ENCODE measurements at regions not wholly inside any gene's neighbourhood (a gene's known extent, or its start where the extent isn't known, plus 50 kb on each side); places are given as distances from the start of the nearest gene placed in this dataset.
"Not testable (repeated sequence)": the region's sequence is repeated elsewhere in the genome, so short reads cannot be mapped to it uniquely, and the experiment has no call there.

GRCh38 chr7:118872568-118872967 is 648.1 kb downstream of the ANKRD7 start:
- H3K4me3 ChIP-seq (ENCODE audit: low read depth, low read length) = no peak overlapping the region
- DNase-seq (ENCODE audit: low read depth) = no peak
- no peak for TF ChIP-seq CTCF (IDR thresholded peaks at IDR 0.05; ENCODE audit: insufficient read depth, low read length)

- no peak overlapping the region for H3K4me3 ChIP-seq (ENCODE audit: low read depth, low read length)
- TF ChIP-seq CTCF (IDR thresholded peaks at IDR 0.05; ENCODE audit: insufficient read depth, low read length) = no peak
- DNase-seq (ENCODE audit: low read depth) = no peak
These were observed 652.7 kb downstream of the ANKRD7 start for GRCh38 chr7:118877187-118877586.

GRCh38 chr7:118878336-118878735 is 653.8 kb downstream of the ANKRD7 start:
- no peak for DNase-seq (ENCODE audit: low read depth)
- H3K4me3 ChIP-seq (ENCODE audit: low read depth, low read length) = no peak overlapping the region
- no peak for TF ChIP-seq CTCF (IDR thresholded peaks at IDR 0.05; ENCODE audit: insufficient read depth, low read length)

GRCh38 chr7:118898284-118898683 is 673.8 kb downstream of the ANKRD7 start:
- no peak for DNase-seq (ENCODE audit: low read depth)
- TF ChIP-seq CTCF (IDR thresholded peaks at IDR 0.05; ENCODE audit: insufficient read depth, low read length) = no peak
- H3K4me3 ChIP-seq (ENCODE audit: low read depth, low read length) = no peak overlapping the region

GRCh38 chr7:118902600-118902999 is 678.1 kb downstream of the ANKRD7 start:
- DNase-seq (ENCODE audit: low read depth) = no peak
- TF ChIP-seq CTCF (IDR thresholded peaks at IDR 0.05; ENCODE audit: insufficient read depth, low read length) = no peak
- no peak overlapping the region for H3K4me3 ChIP-seq (ENCODE audit: low read depth, low read length)

GRCh38 chr7:118907911-118908527 is 683.5 kb downstream of the ANKRD7 start:
- DNase-seq (ENCODE audit: low read depth) = no peak
- H3K4me3 ChIP-seq (ENCODE audit: low read depth, low read length) = no peak overlapping the region
- TF ChIP-seq CTCF (IDR thresholded peaks at IDR 0.05; ENCODE audit: insufficient read depth, low read length) = no peak

- not testable (repeated sequence) for H3K4me3 ChIP-seq (ENCODE audit: low read depth, low read length); DNase-seq (ENCODE audit: low read depth)
These were observed 691.6 kb downstream of the ANKRD7 start for GRCh38 chr7:118916120-118916519.

All from fibroblast of the aortic adventitia (primary cell).